ENCODE measurements at regions not wholly inside any gene's neighbourhood (a gene's known extent, or its start where the extent isn't known, plus 50 kb on each side); places are given as distances from the start of the nearest gene placed in this dataset.
"Not testable (repeated sequence)": the region's sequence is repeated elsewhere in the genome, so short reads cannot be mapped to it uniquely, and the experiment has no call there.

DNA sequence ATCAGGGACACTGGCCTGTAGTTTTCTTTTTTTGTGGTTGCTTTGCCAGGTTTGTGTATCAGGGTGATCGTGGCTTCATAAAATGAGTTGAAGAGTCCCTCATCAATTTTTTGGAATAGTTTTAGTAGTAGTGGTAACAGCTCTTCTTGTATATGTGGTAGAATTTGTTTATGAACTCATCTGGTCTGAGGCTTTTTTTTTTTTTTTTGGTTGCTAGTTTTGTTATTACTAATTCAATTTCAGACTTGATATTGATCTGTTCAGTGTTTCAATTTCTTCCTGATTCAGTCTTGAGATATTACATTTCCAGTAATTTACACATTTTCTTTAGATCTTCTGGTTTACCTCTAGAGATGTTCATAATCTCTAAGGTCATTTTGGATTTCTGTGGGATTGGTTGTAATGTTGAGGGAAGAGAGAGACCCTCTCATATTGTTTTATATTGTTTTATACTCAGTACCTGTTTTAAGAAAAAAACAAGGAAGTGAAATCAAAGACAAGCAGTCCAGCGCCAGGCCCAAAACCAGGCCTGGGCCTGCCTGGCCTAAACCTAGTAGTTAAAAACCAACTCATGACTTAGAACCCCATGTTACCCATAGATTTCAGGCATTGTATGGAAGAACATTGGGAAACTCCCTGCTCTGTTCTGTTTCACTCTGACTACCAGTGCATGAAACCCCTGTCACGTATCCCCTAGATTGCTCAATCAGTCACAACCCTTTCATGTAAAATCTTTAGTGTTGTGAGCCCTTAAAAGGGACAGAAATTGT, 836.7 kb upstream of the NDST4 start:
- H3K27me3 ChIP-seq (ENCODE audit: control insufficient read depth, insufficient read depth, low read length); H3K4me1 ChIP-seq (ENCODE audit: control insufficient read depth, insufficient read depth, low read length); H3K9me3 ChIP-seq (ENCODE audit: control insufficient read depth, insufficient read depth, low read length); H3K9ac ChIP-seq (ENCODE audit: low read depth, low read length); H3K36me3 ChIP-seq (ENCODE audit: control insufficient read depth, insufficient read depth, low read length); H3K4me3 ChIP-seq (ENCODE audit: low read depth, low read length): not testable (repeated sequence)

DNA sequence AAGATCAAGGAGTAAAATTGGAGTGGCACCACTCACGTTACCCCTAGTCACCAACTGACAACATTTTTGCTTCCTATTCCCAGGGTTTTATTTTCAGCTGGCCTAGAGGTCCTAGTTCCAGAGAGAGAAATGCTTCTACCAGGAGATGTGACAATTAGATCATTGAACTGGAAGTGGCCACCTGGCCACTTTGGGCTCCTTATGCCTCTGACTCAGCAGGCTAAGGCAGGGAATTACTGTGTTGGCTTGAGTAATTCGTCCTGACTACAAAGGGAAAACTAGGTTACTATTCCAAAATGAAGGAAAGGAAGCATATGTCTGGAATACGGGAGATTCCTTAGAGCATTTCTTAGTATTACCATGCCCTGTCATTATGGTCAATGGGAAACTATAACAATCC, 831.6 kb upstream of the NDST4 start:
- Histone ChIP-seq H3K4me1 (ENCODE audit: control insufficient read depth, insufficient read depth, low read length) (no peaks in the 10 kb centered on the region), H3K27me3 (ENCODE audit: control insufficient read depth, insufficient read depth, low read length) (no peaks in the 10 kb centered on the region), H3K9ac (ENCODE audit: low read depth, low read length) (no peak overlapping the region), H3K4me3 (ENCODE audit: low read depth, low read length) (no peak overlapping the region), H3K36me3 (ENCODE audit: control insufficient read depth, insufficient read depth, low read length) (no peaks in the 10 kb centered on the region), H3K9me3 (ENCODE audit: control insufficient read depth, insufficient read depth, low read length) (no peaks in the 10 kb centered on the region)

DNA sequence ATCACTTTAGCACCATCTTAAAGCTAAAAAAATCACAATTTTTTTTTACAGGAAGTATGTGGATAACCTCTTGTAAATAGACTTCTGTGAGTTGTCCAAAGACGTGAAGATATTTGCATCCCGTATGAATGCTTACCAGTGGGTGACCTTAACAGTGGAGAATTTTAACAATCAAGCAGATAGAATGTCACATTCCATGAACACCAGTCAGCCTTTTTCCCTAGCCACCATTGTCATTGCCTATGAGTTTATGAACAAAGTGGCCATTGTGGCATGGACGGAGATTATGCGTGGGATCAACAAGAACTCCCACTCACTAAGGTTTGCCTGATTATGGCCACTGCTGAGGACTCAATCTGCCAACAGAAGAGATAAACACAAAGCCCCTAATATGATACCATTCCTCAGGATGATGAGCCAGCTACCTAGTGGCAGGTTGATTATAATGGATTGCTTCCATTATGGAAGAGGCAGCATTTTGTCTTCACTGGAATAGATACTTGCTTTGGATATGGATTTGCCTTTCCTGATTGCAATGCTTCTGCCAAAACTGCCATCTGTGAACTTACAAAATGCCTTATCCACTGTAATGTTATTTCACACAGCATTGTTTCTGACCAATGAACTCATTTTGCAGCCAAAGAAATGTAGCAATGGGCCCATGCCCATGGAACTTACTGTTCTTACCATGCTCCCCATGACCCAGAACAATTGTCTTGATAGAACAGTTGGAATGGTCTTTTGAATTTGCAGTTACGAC, 830.9 kb upstream of the NDST4 start:
- no peaks in the 10 kb centered on the region for H3K4me1 ChIP-seq (ENCODE audit: control insufficient read depth, insufficient read depth, low read length)
- no peak overlapping the region for H3K9ac ChIP-seq (ENCODE audit: low read depth, low read length)
- no peaks in the 10 kb centered on the region for H3K36me3 ChIP-seq (ENCODE audit: control insufficient read depth, insufficient read depth, low read length)
- no peaks in the 10 kb centered on the region for H3K27me3 ChIP-seq (ENCODE audit: control insufficient read depth, insufficient read depth, low read length)
- no peaks in the 10 kb centered on the region for H3K9me3 ChIP-seq (ENCODE audit: control insufficient read depth, insufficient read depth, low read length)
- H3K4me3 ChIP-seq (ENCODE audit: low read depth, low read length), result no peak overlapping the region

DNA sequence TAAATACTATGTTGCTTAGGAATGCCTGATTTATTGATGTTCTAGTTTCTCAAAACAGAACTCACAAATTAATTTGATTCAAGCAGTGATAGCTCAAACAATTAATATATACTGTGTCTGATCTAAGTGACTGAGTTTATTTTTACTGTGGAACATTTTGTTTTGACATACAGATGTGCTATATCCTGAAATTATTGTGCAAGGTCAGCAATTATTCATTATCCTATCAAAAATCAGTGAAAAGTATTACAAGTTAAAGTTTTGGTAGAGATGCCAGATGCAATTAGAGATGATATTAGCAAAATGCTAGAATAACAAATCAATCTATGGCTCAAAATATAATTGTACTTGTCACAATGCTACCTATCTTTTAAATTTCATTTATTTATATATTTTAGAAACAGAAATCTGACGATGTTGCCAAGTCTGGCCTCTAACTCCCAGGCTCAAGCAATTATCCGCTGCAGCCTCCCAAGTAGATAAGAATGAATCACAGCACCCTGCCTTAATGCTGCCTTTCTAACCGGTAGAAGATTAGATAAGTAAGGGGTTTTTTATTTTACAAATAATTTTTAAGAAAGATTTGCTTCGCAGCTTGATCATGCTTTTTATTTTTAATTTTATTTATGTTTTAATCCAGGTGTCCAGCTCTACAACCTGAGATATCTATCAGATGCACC, 825.5 kb upstream of the NDST4 start:
- no peaks in the 10 kb centered on the region for H3K27me3 ChIP-seq (ENCODE audit: control insufficient read depth, insufficient read depth, low read length)
- H3K9me3 ChIP-seq (ENCODE audit: control insufficient read depth, insufficient read depth, low read length), result no peaks in the 10 kb centered on the region
- no peaks in the 10 kb centered on the region for H3K36me3 ChIP-seq (ENCODE audit: control insufficient read depth, insufficient read depth, low read length)
- no peak overlapping the region for H3K4me3 ChIP-seq (ENCODE audit: low read depth, low read length)
- no peaks in the 10 kb centered on the region for H3K4me1 ChIP-seq (ENCODE audit: control insufficient read depth, insufficient read depth, low read length)
- H3K9ac ChIP-seq (ENCODE audit: low read depth, low read length), result no peak overlapping the region

DNA sequence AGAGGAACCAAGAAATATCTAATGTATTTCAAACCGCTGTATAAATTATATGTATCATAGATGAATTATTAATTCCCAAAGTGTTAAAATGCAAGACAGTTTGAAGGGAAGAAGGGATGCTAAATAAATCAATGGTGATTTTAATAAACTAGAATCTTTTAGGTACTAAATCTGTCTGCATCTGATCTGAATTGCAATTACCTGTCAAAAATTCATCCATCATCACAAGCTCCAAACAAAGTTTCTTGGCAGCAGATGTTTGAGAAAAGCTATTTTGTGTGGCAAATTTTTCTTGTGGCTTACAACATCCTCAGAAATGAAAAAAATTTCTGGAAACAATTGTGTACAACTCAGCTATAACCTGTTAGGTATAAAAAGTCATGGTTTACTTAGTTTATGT, 816.0 kb upstream of the NDST4 start:
- no peaks in the 10 kb centered on the region for H3K27me3 ChIP-seq (ENCODE audit: control insufficient read depth, insufficient read depth, low read length)
- H3K9ac ChIP-seq (ENCODE audit: low read depth, low read length), result no peak overlapping the region
- no peaks in the 10 kb centered on the region for H3K4me1 ChIP-seq (ENCODE audit: control insufficient read depth, insufficient read depth, low read length)
- no peaks in the 10 kb centered on the region for H3K9me3 ChIP-seq (ENCODE audit: control insufficient read depth, insufficient read depth, low read length)
- no peaks in the 10 kb centered on the region for H3K36me3 ChIP-seq (ENCODE audit: control insufficient read depth, insufficient read depth, low read length)
- H3K4me3 ChIP-seq (ENCODE audit: low read depth, low read length), result no peak overlapping the region

DNA sequence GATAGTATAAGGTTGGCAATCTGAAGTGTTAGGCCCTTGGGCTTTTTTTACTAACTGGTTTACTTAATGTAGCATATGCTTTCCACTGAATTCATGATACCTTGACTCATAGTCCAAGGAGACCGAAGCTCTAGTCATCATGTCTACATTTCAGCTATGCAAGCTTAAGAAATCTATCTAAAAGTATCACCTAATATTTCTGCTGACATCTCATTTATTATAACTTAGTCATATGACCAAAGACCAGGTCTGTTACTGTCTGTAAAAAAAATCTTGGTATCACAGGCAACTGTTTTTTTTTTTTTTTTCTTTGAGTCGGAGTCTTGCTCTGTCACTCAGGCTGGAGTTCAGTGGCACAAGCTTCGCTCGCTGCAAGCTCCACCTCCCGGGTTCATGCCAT, 814.0 kb upstream of the NDST4 start:
- H3K36me3 ChIP-seq (ENCODE audit: control insufficient read depth, insufficient read depth, low read length), result no peaks in the 10 kb centered on the region
- no peaks in the 10 kb centered on the region for H3K27me3 ChIP-seq (ENCODE audit: control insufficient read depth, insufficient read depth, low read length)
- H3K4me3 ChIP-seq (ENCODE audit: low read depth, low read length), result no peak overlapping the region
- no peaks in the 10 kb centered on the region for H3K9me3 ChIP-seq (ENCODE audit: control insufficient read depth, insufficient read depth, low read length)
- H3K4me1 ChIP-seq (ENCODE audit: control insufficient read depth, insufficient read depth, low read length), result no peaks in the 10 kb centered on the region
- no peak overlapping the region for H3K9ac ChIP-seq (ENCODE audit: low read depth, low read length)

DNA sequence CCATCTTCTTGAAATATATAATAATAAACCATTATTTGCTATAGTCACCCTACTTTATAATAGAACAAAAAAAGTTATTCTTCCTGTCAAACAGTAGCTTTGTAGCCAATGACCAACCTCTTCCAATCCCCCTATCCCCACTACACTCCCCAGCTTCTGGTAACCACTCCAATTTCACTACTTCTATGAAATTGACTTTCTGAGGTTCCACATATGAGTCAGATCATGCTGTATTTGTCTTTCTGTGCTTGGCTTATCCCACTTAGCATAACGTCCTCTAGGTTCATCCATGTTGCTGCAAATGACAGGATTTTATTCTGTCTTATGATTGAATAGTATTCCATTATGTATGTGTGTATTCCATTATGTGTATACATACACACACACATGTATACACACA, 809.7 kb upstream of the NDST4 start:
- Histone ChIP-seq H3K4me3 (ENCODE audit: low read depth, low read length) (no peak overlapping the region), H3K9ac (ENCODE audit: low read depth, low read length) (no peak overlapping the region), H3K9me3 (ENCODE audit: control insufficient read depth, insufficient read depth, low read length) (peaks cover 2% of the 10 kb centered on the region), H3K36me3 (ENCODE audit: control insufficient read depth, insufficient read depth, low read length) (no peaks in the 10 kb centered on the region), H3K27me3 (ENCODE audit: control insufficient read depth, insufficient read depth, low read length) (no peaks in the 10 kb centered on the region), H3K4me1 (ENCODE audit: control insufficient read depth, insufficient read depth, low read length) (peaks cover 2% of the 10 kb centered on the region)

DNA sequence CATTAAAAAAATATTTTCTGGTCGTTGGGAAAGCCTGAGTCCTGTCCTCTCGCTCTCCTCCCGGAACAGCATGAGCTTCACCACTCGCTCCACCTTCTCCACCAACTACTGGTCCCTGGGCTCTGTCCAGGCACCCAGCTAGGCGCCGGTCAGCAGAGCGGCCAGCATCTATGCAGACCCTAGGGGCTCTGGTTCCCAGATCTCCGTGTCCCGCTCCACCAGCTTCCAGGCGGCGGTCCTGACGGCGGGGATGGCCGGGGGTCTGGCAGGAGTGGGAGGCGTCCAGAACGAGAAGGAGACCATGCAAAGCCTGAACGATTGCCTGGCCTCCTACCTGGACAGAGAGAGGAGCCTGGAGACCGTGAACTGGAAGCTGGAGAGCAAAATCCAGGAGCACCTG, 807.2 kb upstream of the NDST4 start:
- Histone ChIP-seq H3K4me3 (ENCODE audit: low read depth, low read length) (no peak overlapping the region), H3K4me1 (ENCODE audit: control insufficient read depth, insufficient read depth, low read length) (peaks cover 2% of the 10 kb centered on the region), H3K27me3 (ENCODE audit: control insufficient read depth, insufficient read depth, low read length) (no peaks in the 10 kb centered on the region), H3K36me3 (ENCODE audit: control insufficient read depth, insufficient read depth, low read length) (no peaks in the 10 kb centered on the region), H3K9me3 (ENCODE audit: control insufficient read depth, insufficient read depth, low read length) (peaks cover 2% of the 10 kb centered on the region), H3K9ac (ENCODE audit: low read depth, low read length) (no peak overlapping the region)

DNA sequence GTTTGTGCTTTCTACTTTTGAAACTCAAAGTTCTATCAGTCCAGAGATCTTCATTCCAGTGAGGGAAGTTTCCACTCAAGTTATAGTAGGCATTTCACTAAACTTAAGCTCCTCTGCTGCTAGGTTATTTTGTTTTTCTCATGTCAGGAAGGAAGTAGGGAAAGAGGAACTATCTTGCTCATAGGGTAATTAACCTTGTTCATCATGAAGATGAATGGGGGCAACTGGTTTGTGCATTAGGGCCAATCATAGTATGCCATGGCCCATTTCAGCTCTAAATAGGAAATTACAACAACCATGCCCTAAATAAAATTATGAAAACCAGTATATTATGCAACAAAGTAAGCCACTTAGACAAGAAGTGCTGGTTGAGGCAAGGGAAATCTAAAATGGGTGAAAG, 804.7 kb upstream of the NDST4 start:
- peaks cover 2% of the 10 kb centered on the region for H3K4me1 ChIP-seq (ENCODE audit: control insufficient read depth, insufficient read depth, low read length)
- no peaks in the 10 kb centered on the region for H3K36me3 ChIP-seq (ENCODE audit: control insufficient read depth, insufficient read depth, low read length)
- no peak overlapping the region for H3K4me3 ChIP-seq (ENCODE audit: low read depth, low read length)

DNA sequence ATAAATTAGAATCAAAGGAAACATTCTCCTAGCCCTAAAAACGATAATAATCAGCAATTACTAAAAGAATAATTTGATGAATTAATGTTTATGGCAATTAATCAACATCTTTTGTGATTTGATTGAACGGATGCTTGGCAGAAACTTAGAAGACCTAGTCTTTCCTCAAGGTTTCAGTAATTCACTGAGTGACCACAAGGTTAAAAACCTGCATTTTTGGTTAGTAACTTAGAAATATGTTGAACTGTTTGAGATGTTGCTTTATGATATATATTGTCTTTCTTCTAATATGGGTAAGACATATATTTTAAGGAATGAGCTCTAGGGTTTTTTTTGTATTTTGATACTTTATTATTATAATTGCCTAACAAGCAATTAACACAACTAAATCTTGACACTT, 793.0 kb upstream of the NDST4 start:
- H3K9me3 ChIP-seq (ENCODE audit: control insufficient read depth, insufficient read depth, low read length), result no peaks in the 10 kb centered on the region
- H3K9ac ChIP-seq (ENCODE audit: low read depth, low read length), result no peak overlapping the region
- no peaks in the 10 kb centered on the region for H3K36me3 ChIP-seq (ENCODE audit: control insufficient read depth, insufficient read depth, low read length)
- H3K4me3 ChIP-seq (ENCODE audit: low read depth, low read length), result no peak overlapping the region
- H3K27me3 ChIP-seq (ENCODE audit: control insufficient read depth, insufficient read depth, low read length), result no peaks in the 10 kb centered on the region
- H3K4me1 ChIP-seq (ENCODE audit: control insufficient read depth, insufficient read depth, low read length), result no peaks in the 10 kb centered on the region

More for the DNA sequence above, 804.7 kb upstream of the NDST4 start:
- Histone ChIP-seq H3K27me3 (ENCODE audit: control insufficient read depth, insufficient read depth, low read length) (no peaks in the 10 kb centered on the region), H3K9me3 (ENCODE audit: control insufficient read depth, insufficient read depth, low read length) (peaks cover 2% of the 10 kb centered on the region), H3K9ac (ENCODE audit: low read depth, low read length) (no peak overlapping the region)

DNA sequence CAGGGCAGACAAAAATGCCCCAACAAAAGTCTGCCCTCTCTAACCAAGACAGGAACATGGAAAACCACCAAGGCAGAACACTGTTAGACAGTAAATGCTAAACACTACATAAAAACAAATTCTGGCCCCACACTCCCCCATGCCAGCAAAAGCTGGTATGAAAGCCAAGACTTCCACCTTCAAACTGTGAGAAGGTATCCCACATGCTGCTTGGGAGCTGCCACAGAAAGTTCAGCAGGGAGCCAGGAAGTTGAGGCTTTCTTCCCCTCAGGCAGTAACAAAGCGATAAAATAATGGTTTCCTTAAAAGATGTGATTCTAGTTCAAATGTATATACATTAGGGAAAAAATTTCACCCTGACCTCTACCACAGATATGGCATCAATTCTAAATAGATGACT, 770.4 kb upstream of the NDST4 start:
- H3K9ac ChIP-seq (ENCODE audit: low read depth, low read length), result no peak overlapping the region
- H3K27me3 ChIP-seq (ENCODE audit: control insufficient read depth, insufficient read depth, low read length), result no peaks in the 10 kb centered on the region
- no peaks in the 10 kb centered on the region for H3K36me3 ChIP-seq (ENCODE audit: control insufficient read depth, insufficient read depth, low read length)
- H3K9me3 ChIP-seq (ENCODE audit: control insufficient read depth, insufficient read depth, low read length), result no peaks in the 10 kb centered on the region
- H3K4me3 ChIP-seq (ENCODE audit: low read depth, low read length), result no peak overlapping the region
- H3K4me1 ChIP-seq (ENCODE audit: control insufficient read depth, insufficient read depth, low read length), result no peaks in the 10 kb centered on the region

DNA sequence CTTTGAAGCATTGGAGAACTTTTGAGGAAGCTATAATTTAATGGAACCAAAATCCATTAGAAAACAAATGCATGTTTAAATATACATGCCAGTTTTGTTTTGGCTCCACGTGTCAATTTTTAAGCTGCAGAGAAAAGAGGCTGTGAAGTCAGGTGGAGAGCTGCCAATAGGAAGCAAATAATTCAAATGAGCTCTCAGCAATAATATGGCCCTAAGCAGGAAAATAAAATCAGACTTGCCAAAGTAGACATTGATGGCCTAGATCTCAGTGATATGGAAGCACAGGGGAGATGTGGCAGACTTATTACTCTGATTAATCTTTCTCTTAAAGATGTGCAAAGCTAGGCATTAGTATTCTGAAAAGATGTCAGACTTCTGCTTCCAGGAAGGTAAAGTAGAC, 769.8 kb upstream of the NDST4 start:
- no peaks in the 10 kb centered on the region for H3K9me3 ChIP-seq (ENCODE audit: control insufficient read depth, insufficient read depth, low read length)
- H3K36me3 ChIP-seq (ENCODE audit: control insufficient read depth, insufficient read depth, low read length), result no peaks in the 10 kb centered on the region
- H3K4me1 ChIP-seq (ENCODE audit: control insufficient read depth, insufficient read depth, low read length), result no peaks in the 10 kb centered on the region
- no peaks in the 10 kb centered on the region for H3K27me3 ChIP-seq (ENCODE audit: control insufficient read depth, insufficient read depth, low read length)
- H3K4me3 ChIP-seq (ENCODE audit: low read depth, low read length), result no peak overlapping the region
- no peak overlapping the region for H3K9ac ChIP-seq (ENCODE audit: low read depth, low read length)

All from iPS-15b (cell line).